NCI-H2107 (cell line): ENCODE measurements at regions not wholly inside any gene's neighbourhood (a gene's known extent, or its start where the extent isn't known, plus 50 kb on each side); places are given as distances from the start of the nearest gene placed in this dataset.
"Not testable (repeated sequence)": the region's sequence is repeated elsewhere in the genome, so short reads cannot be mapped to it uniquely, and the experiment has no call there.

ENCODE experiments used
- DNase-seq: peaks from one replicate; lab custom pipeline; 2025; lab: John Stamatoyannopoulos, UW

GRCh38 chr4:31649878-31650277 is 929.7 kb downstream of the PCDH7 start:
- DNase-seq: no peak

GRCh38 chr4:31651541-31651940 is 931.4 kb downstream of the PCDH7 start:
- DNase-seq: no peak

GRCh38 chr4:31655328-31655727 is 935.2 kb downstream of the PCDH7 start:
- DNase-seq: no peak

- no peak for DNase-seq
These were observed 937.8 kb downstream of the PCDH7 start for GRCh38 chr4:31657859-31658570.

- no peak for DNase-seq
These were observed 940.7 kb downstream of the PCDH7 start for GRCh38 chr4:31660916-31661315.

GRCh38 chr4:31662951-31663350 is 942.8 kb downstream of the PCDH7 start:
- DNase-seq: no peak

- DNase-seq: no peak
These were observed 947.5 kb downstream of the PCDH7 start for GRCh38 chr4:31667686-31668085.

- no peak for DNase-seq
These were observed 954.3 kb downstream of the PCDH7 start for GRCh38 chr4:31674313-31674947.

- no peak for DNase-seq
These were observed 958.2 kb downstream of the PCDH7 start for GRCh38 chr4:31678356-31678755.

GRCh38 chr4:31682796-31683195 is 962.6 kb downstream of the PCDH7 start:
- DNase-seq: no peak

GRCh38 chr4:31687717-31688342 is 967.7 kb downstream of the PCDH7 start:
- DNase-seq: no peak

- DNase-seq: no peak
These were observed 972.3 kb downstream of the PCDH7 start for GRCh38 chr4:31692399-31692940.

GRCh38 chr4:31701256-31701655 is 981.1 kb downstream of the PCDH7 start:
- no peak for DNase-seq

- DNase-seq: no peak
These were observed 982.2 kb downstream of the PCDH7 start for GRCh38 chr4:31702326-31702725.

GRCh38 chr4:31714238-31714637 is 994.1 kb downstream of the PCDH7 start:
- no peak for DNase-seq

GRCh38 chr4:31715302-31715701 is 995.1 kb downstream of the PCDH7 start:
- no peak for DNase-seq

GRCh38 chr4:31727030-31727429 is 1006.9 kb downstream of the PCDH7 start:
- no peak for DNase-seq

- DNase-seq: no peak
These were observed 1014.8 kb downstream of the PCDH7 start for GRCh38 chr4:31735004-31735403.

- no peak for DNase-seq
These were observed 1017.2 kb downstream of the PCDH7 start for GRCh38 chr4:31737419-31737818.

- DNase-seq: no peak
These were observed 1021.2 kb downstream of the PCDH7 start for GRCh38 chr4:31741326-31741725.

- DNase-seq: no peak
These were observed 1028.2 kb downstream of the PCDH7 start for GRCh38 chr4:31748382-31748781.

- not testable (repeated sequence) for DNase-seq
These were observed 1030.4 kb downstream of the PCDH7 start for GRCh38 chr4:31750581-31750980.

GRCh38 chr4:31755751-31756150 is 1035.6 kb downstream of the PCDH7 start:
- no peak for DNase-seq
